K562 (cell line): ENCODE measurements at regions not wholly inside any gene's neighbourhood (a gene's known extent, or its start where the extent isn't known, plus 50 kb on each side); places are given as distances from the start of the nearest gene placed in this dataset.

Experiments
- ATAC-seq: fragments of 200-7000 bp; cut with Tn5 transposase; 3 replicates; pipeline ENCODE4 v1.9.1; 2020; ENCODE audit warnings: moderate library complexity
- BruUV-seq: library from RNA; stranded (reverse); fragments of 400-500 nt; replicated peaks from 2 replicates; lab custom pipeline; 2021; lab: Mats Ljungman, UMichigan
- CTCF ChIA-PET: fragments of 300-600 bp; formaldehyde crosslinking; extraction: SDS; loops from one replicate; lab custom pipeline; 2021; ENCODE audit warnings: low intra/inter-chr PET ratio; lab: Yijun Ruan, JAX
- POLR2A ChIA-PET: fragments of 300-600, 350-650 bp; sonication (Branson Sonifier 250); formaldehyde crosslinking; extraction: SDS; loops from one replicate; lab custom pipeline; 2021; ENCODE audit warnings: antibody characterized with exemption, inconsistent platforms; lab: Yijun Ruan, JAX
- DNase-seq, 4 experiments: peaks; one replicate each; pipeline versions ENCODE4 v3.0.0 to v3.0.0-alpha.2; 2011 to 2018; ENCODE audit warnings: low spot score in 3 of 4, mixed read lengths in 3 of 4; ENCODE audit errors: extremely low read depth in 1 of 4
- FAIRE-seq: peaks from 2 replicates; lab custom pipeline; 2011; peaks lifted over from hg19 to GRCh38; lab: Jason Lieb, UNC
- H2AFZ ChIP-seq: 2 replicates; pipeline ENCODE4 v1.6.0; 2011; ENCODE audit warnings: low read depth, low read length, control low read depth, inconsistent platforms
- H3K27ac ChIP-seq: fragments of 200-600 bp; 3 replicates; pipeline ENCODE4 v1.8.0; 2011; ENCODE audit warnings: low read depth, mild to moderate bottlenecking, control low read depth, inconsistent platforms, low read length, moderate library complexity, mixed read lengths; ENCODE audit errors: extremely low read depth
- H3K27me3 ChIP-seq, 2 experiments: fragments of 300-600 bp in 1 of 2; 2 replicates in 1 of 2; 3 replicates in 1 of 2; pipeline versions ENCODE4 v1.6.0 to v1.8.0; 2011; ENCODE audit warnings: inconsistent platforms in 2 of 2, low read length in 2 of 2, mild to moderate bottlenecking in 1 of 2, mixed read lengths in 1 of 2, moderate library complexity in 1 of 2; ENCODE audit not compliant: control insufficient read depth in 2 of 2, insufficient read depth in 2 of 2
- H3K36me3 ChIP-seq: fragments of 300-600 bp; 3 replicates; pipeline ENCODE4 v1.8.0; 2011; ENCODE audit warnings: mild to moderate bottlenecking, low read length, inconsistent platforms; ENCODE audit not compliant: control insufficient read depth, insufficient read depth
- H3K4me1 ChIP-seq, 2 experiments: fragments of 200-600 bp in 1 of 2; replicated peaks in 1 of 2; 2 replicates in 1 of 2; 3 replicates in 1 of 2; pipeline versions ENCODE4 v1.5.1 to v1.8.0; 2011; ENCODE audit warnings: inconsistent platforms in 2 of 2, low read length in 2 of 2, mild to moderate bottlenecking in 1 of 2, mixed read lengths in 1 of 2, moderate library complexity in 1 of 2; ENCODE audit not compliant: control insufficient read depth in 2 of 2, insufficient read depth in 2 of 2
- H3K4me2 ChIP-seq: 2 replicates; pipeline ENCODE4 v1.6.1; 2011; ENCODE audit warnings: low read length, control low read depth, inconsistent platforms, mixed read lengths; ENCODE audit not compliant: insufficient read depth
- H3K4me3 ChIP-seq: fragments of 200-600 bp; sonication (generic), shearing (Covaris generic); 2 replicates; pipeline ENCODE4 v1.5.1; 2016; ENCODE audit warnings: control low read depth, inconsistent platforms
- H3K79me2 ChIP-seq: fragments of 200-600 bp; 3 replicates; pipeline ENCODE4 v1.8.0; 2011; ENCODE audit warnings: low read length, inconsistent platforms; ENCODE audit not compliant: control insufficient read depth, insufficient read depth
- H3K9ac ChIP-seq, 2 experiments: 2 replicates each; pipeline versions ENCODE4 v1.6.0 to v1.6.1; 2011; ENCODE audit warnings: low read depth in 2 of 2, low read length in 2 of 2, control low read depth in 1 of 2, inconsistent platforms in 1 of 2, mild to moderate bottlenecking in 1 of 2, mixed read lengths in 1 of 2; ENCODE audit not compliant: insufficient read depth in 1 of 2
- H3K9me1 ChIP-seq: one replicate; pipeline ENCODE4 v1.6.0; 2011; ENCODE audit warnings: inconsistent platforms, mild to moderate bottlenecking, low read length, moderate library complexity; ENCODE audit not compliant: control insufficient read depth, insufficient read depth
- H3K9me3 ChIP-seq: replicated peaks from 2 replicates; pipeline ENCODE4 v1.5.1; 2011; ENCODE audit warnings: low read depth, low read length, inconsistent platforms; ENCODE audit not compliant: control insufficient read depth, insufficient read depth
- H4K20me1 ChIP-seq: replicated peaks from 2 replicates; pipeline ENCODE4 v1.6.1; 2011; ENCODE audit warnings: low read length, inconsistent platforms, mixed read lengths; ENCODE audit not compliant: control insufficient read depth, insufficient read depth
- ELF2 ChIP-seq: fragments of 250-450 bp; sonication (Bioruptor Pico); IDR thresholded peaks from 2 replicates; pipeline ENCODE4 v1.5.0; 2021; ENCODE audit warnings: mild to moderate bottlenecking
- MLLT1 ChIP-seq, 2 experiments: fragments of 450-650 bp; IDR thresholded peaks; 2 replicates each; pipeline ENCODE4 v1.6.1; 2016
- NBN ChIP-seq: fragments of 450-650 bp; IDR thresholded peaks from 2 replicates; pipeline ENCODE4 v1.6.1; 2016; ENCODE audit warnings: low read depth, mild to moderate bottlenecking
- SIX5 ChIP-seq, 2 experiments: IDR thresholded peaks; 2 replicates each; pipeline ENCODE4 v1.6.1; 2011; ENCODE audit warnings: low read length in 2 of 2, borderline replicate concordance in 1 of 2, low read depth in 1 of 2, mild to moderate bottlenecking in 1 of 2, moderate library complexity in 1 of 2; ENCODE audit not compliant: insufficient read depth in 1 of 2
- ZC3H4 ChIP-seq: sonication (generic); formaldehyde crosslinking; IDR thresholded peaks from 2 replicates; pipeline ENCODE4 v1.9.0; 2021; ENCODE audit warnings: missing genetic modification reagents, borderline replicate concordance
- ZNF140 ChIP-seq: fragments of 250-450 bp; sonication (Bioruptor Pico); IDR thresholded peaks from 2 replicates; pipeline ENCODE4 v1.8.0; 2021; ENCODE audit warnings: moderate library complexity, mild to moderate bottlenecking, inconsistent platforms
- WGBS: fragments of 100-300 bp; shearing (Covaris generic); methylation state at CpG from one replicate; pipeline ENCODE4 v1.1.6; 2016; ENCODE audit warnings: low coverage, mixed read lengths; ENCODE audit not compliant: insufficient coverage; ENCODE audit errors: missing lambda C conversion rate; 5-methylcytosine and 5-hydroxymethylcytosine counted together
- in situ Hi-C: fragments of 300-500 bp; cut with MboI; formaldehyde crosslinking; loops from 4 replicates; pipeline ENCODE4 v1.15.0; 2018; ENCODE audit warnings: inconsistent platforms, mixed read lengths
- intact Hi-C: fragments of 100-400 bp; cut with micrococcal nuclease; formaldehyde crosslinking; loops from 2 replicates; pipeline ENCODE4 v1.14.2; 2022

- ATAC-seq (no peak), DNase-seq (no peak), FAIRE-seq (no peak)
- Histone ChIP-seq H3K4me1 (no peaks in the 10 kb centered on the region), H3K36me3 (no peaks in the 10 kb centered on the region), H2AFZ (no peak overlapping the region), H3K4me2 (no peak overlapping the region), H4K20me1 (no peaks in the 10 kb centered on the region), H3K9me3 (no peaks in the 10 kb centered on the region), H3K79me2 (no peaks in the 10 kb centered on the region), H3K9me1 (no peaks in the 10 kb centered on the region), H3K9ac (no peak overlapping the region), H3K27ac (no peak overlapping the region), H3K4me3 (no peak overlapping the region), H3K27me3 (no peaks in the 10 kb centered on the region)
- WGBS: 0% methylated on average over 1 of the region's 1 CpG
- POLR2A ChIA-PET: no interaction called here
- BruUV-seq: no TSS peak
- CTCF ChIA-PET: no interaction called here
- in situ Hi-C loops: no loop called here
- intact Hi-C loops: no loop called here
- no peak for TF ChIP-seq ZC3H4 (CRISPR knock-in tag)
- no peak for TF ChIP-seq MLLT1 (IDR thresholded peaks at IDR 0.05)
- no peak for TF ChIP-seq ZNF140 (CRISPR knock-in tag)
- TF ChIP-seq ELF2: no peak
- no peak for TF ChIP-seq NBN
- no peak for TF ChIP-seq SIX5 (IDR thresholded peaks at IDR 0.05; ENCODE audit: borderline replicate concordance in 1 of 2, insufficient read depth in 1 of 2, low read depth in 1 of 2, low read length in 2 of 2)
These were observed 446.0 kb upstream of the LRRC7 start for GRCh38 chr1:69121723-69122122.
